Spleen (tissue), 7 donors: ENCODE measurements at regions not wholly inside any gene's neighbourhood (a gene's known extent, or its start where the extent isn't known, plus 50 kb on each side); places are given as distances from the start of the nearest gene placed in this dataset.

ENCODE experiments used
- POLR2AphosphoS5 ChIP-seq, 3 donors: sonication (generic); formaldehyde crosslinking; IDR thresholded peaks; one replicate each; pipeline ENCODE4 v1.5.1; 2017; ENCODE audit warnings: antibody characterized with exemption in 3 of 3
- TF ChIP-seq, protein P1 (sequence below), 11 experiments: fragments of 200-600 bp in 7 of 11; fragments of 450-650 bp in 4 of 11; sonication (generic) in 4 of 11; IDR thresholded peaks in 8 of 11; conservative IDR thresholded peaks in 3 of 11; 1 replicate in 7 of 11; 2 replicates in 4 of 11; pipeline versions ENCODE4 v1.4.0 to v1.8.0; 2016 to 2021; ENCODE audit warnings: antibody characterized with exemption in 11 of 11, inconsistent platforms in 4 of 11, mild to moderate bottlenecking in 1 of 11
- donor health status: DM: no; HTN: no; CAD: no; lungs with moderate emphysema.
- donor health status: DM: no; HTN: no; CAD: no.
- donor health status: DM: no; HTN: no; CAD: no.

- TF ChIP-seq POLR2AphosphoS5 (IDR thresholded peaks at IDR 0.05): peak in 1 of 3 donors; percentile 42
- TF ChIP-seq, protein P1, sequence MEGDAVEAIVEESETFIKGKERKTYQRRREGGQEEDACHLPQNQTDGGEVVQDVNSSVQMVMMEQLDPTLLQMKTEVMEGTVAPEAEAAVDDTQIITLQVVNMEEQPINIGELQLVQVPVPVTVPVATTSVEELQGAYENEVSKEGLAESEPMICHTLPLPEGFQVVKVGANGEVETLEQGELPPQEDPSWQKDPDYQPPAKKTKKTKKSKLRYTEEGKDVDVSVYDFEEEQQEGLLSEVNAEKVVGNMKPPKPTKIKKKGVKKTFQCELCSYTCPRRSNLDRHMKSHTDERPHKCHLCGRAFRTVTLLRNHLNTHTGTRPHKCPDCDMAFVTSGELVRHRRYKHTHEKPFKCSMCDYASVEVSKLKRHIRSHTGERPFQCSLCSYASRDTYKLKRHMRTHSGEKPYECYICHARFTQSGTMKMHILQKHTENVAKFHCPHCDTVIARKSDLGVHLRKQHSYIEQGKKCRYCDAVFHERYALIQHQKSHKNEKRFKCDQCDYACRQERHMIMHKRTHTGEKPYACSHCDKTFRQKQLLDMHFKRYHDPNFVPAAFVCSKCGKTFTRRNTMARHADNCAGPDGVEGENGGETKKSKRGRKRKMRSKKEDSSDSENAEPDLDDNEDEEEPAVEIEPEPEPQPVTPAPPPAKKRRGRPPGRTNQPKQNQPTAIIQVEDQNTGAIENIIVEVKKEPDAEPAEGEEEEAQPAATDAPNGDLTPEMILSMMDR (IDR thresholded peaks at IDR 0.05 in 8 of 11, conservative IDR thresholded peaks at IDR 0.05 in 3 of 11): no peak
Measured at GRCh38 chr5:124902097-124902821, 155.8 kb upstream of the ZNF608 start.
